GM12878 (cell line): ENCODE measurements at regions not wholly inside any gene's neighbourhood (a gene's known extent, or its start where the extent isn't known, plus 50 kb on each side); places are given as distances from the start of the nearest gene placed in this dataset.

Experiments
- ATAC-seq: fragments of 200-7000 bp; cut with Tn5 transposase; 3 replicates; pipeline ENCODE4 v1.9.1; 2020; ENCODE audit warnings: mild to moderate bottlenecking, moderate library complexity
- BruUV-seq: library from RNA; stranded (reverse); fragments of 400-500 nt; replicated peaks from 2 replicates; lab custom pipeline; 2021; lab: Mats Ljungman, UMichigan
- CTCF ChIA-PET: fragments of 300-600 bp; sonication (Branson Sonifier 250); formaldehyde crosslinking; extraction: SDS; loops from one replicate; lab custom pipeline; 2021; ENCODE audit warnings: inconsistent platforms; lab: Yijun Ruan, JAX
- POLR2A ChIA-PET: fragments of 350-600 bp; formaldehyde crosslinking; extraction: SDS; loops from one replicate; lab custom pipeline; 2021; ENCODE audit warnings: inconsistent platforms; lab: Charles Lee
- RAD21 ChIA-PET: fragments of 300-600 bp; sonication (Branson Sonifier 250); formaldehyde crosslinking; loops from one replicate; lab custom pipeline; 2023; ENCODE audit warnings: antibody characterized with exemption; ENCODE audit not compliant: unreplicated experiment; lab: Charles Lee
- SMC1A ChIA-PET: fragments of 300-600 bp; sonication (Branson Sonifier 250); formaldehyde crosslinking; loops from one replicate; lab custom pipeline; 2023; ENCODE audit not compliant: unreplicated experiment, uncharacterized antibody; lab: Charles Lee
- DNase-seq: peaks from one replicate; pipeline ENCODE4 v3.0.0-alpha.2; 2011; ENCODE audit warnings: low read depth, low spot score
- FAIRE-seq: peaks from 3 replicates; lab custom pipeline; 2011; peaks lifted over from hg19 to GRCh38; lab: Jason Lieb, UNC
- H2AFZ ChIP-seq: 2 replicates; pipeline ENCODE4 v1.6.0; 2011; ENCODE audit warnings: low read depth, low read length, control low read depth; ENCODE audit not compliant: control insufficient read depth
- H3K27ac ChIP-seq: 2 replicates; pipeline ENCODE4 v1.5.1; 2011; ENCODE audit warnings: control low read depth; ENCODE audit not compliant: control insufficient read depth, insufficient read depth
- H3K27me3 ChIP-seq, 2 experiments: replicated peaks in 1 of 2; 2 replicates each; pipeline versions ENCODE4 v1.6.0 to v1.6.1; 2011; ENCODE audit warnings: low read length in 1 of 2; ENCODE audit not compliant: control insufficient read depth in 2 of 2, insufficient read depth in 2 of 2
- H3K36me3 ChIP-seq, 2 experiments: 2 replicates each; pipeline ENCODE4 v1.5.1; 2011; ENCODE audit warnings: low read length in 1 of 2; ENCODE audit not compliant: control insufficient read depth in 2 of 2, insufficient read depth in 2 of 2
- H3K4me1 ChIP-seq: 2 replicates; pipeline ENCODE4 v1.6.1; 2011; ENCODE audit warnings: mild to moderate bottlenecking, low read length, moderate library complexity, mixed read lengths; ENCODE audit not compliant: control insufficient read depth, insufficient read depth
- H3K4me2 ChIP-seq: 2 replicates; pipeline ENCODE4 v1.6.0; 2011; ENCODE audit warnings: control low read depth; ENCODE audit not compliant: control insufficient read depth, insufficient read depth
- H3K4me3 ChIP-seq: fragments of 200-600 bp; sonication (generic); 2 replicates; pipeline ENCODE4 v1.5.1; 2016
- H3K79me2 ChIP-seq: 2 replicates; pipeline ENCODE4 v1.6.0; 2011; ENCODE audit warnings: low read length; ENCODE audit not compliant: control insufficient read depth, insufficient read depth
- H3K9ac ChIP-seq: 2 replicates; pipeline ENCODE4 v1.8.0; 2011; ENCODE audit warnings: low read length, control low read depth, mixed read lengths; ENCODE audit not compliant: control insufficient read depth, insufficient read depth
- H3K9me3 ChIP-seq: replicated peaks from 3 replicates; pipeline ENCODE4 v1.5.1; 2011; ENCODE audit warnings: mild to moderate bottlenecking, low read length; ENCODE audit not compliant: control insufficient read depth, insufficient read depth
- H4K20me1 ChIP-seq: 2 replicates; pipeline ENCODE4 v1.6.0; 2011; ENCODE audit not compliant: control insufficient read depth, insufficient read depth
- BHLHE40 ChIP-seq, 2 experiments: fragments of 450-650 bp in 1 of 2; IDR thresholded peaks; 2 replicates each; pipeline ENCODE4 v1.6.1; 2011 to 2017; ENCODE audit warnings: low read depth in 2 of 2, borderline replicate concordance in 1 of 2, improper control_type of control experiment in 1 of 2, low read length in 1 of 2, mild to moderate bottlenecking in 1 of 2
- CHD2 ChIP-seq: IDR thresholded peaks from 2 replicates; pipeline ENCODE4 v1.6.1; 2011; ENCODE audit warnings: low read depth, low read length, improper control_type of control experiment, borderline replicate concordance
- EP300 ChIP-seq, 2 experiments: fragments of 150-350 bp in 1 of 2; IDR thresholded peaks; 2 replicates each; pipeline ENCODE4 v1.6.1; 2011 to 2012; ENCODE audit warnings: low read depth in 2 of 2, low read length in 2 of 2, borderline replicate concordance in 1 of 2, improper control_type of control experiment in 1 of 2, inconsistent platforms in 1 of 2; ENCODE audit not compliant: control insufficient read depth in 1 of 2
- ESRRA ChIP-seq: IDR thresholded peaks from 2 replicates; pipeline ENCODE4 v1.6.1; 2012; ENCODE audit warnings: mild to moderate bottlenecking, low read length, improper control_type of control experiment
- MTA3 ChIP-seq: IDR thresholded peaks from 2 replicates; pipeline ENCODE4 v1.6.1; 2012; ENCODE audit warnings: low read length, inconsistent platforms, borderline replicate concordance
- MYB ChIP-seq: fragments of 150-350 bp; IDR thresholded peaks from 2 replicates; pipeline ENCODE4 v1.6.1; 2014; ENCODE audit warnings: mild to moderate bottlenecking, low read depth, low read length, borderline replicate concordance
- NR2C1 ChIP-seq: fragments of 450-650 bp; IDR thresholded peaks from 2 replicates; pipeline ENCODE4 v1.6.1; 2017; ENCODE audit warnings: antibody characterized with exemption, mild to moderate bottlenecking, moderate library complexity
- PAX5 ChIP-seq: IDR thresholded peaks from 2 replicates; pipeline ENCODE4 v1.6.1; 2011; ENCODE audit warnings: low read depth, low read length, borderline replicate concordance
- RAD51 ChIP-seq: fragments of 450-650 bp; IDR thresholded peaks from 2 replicates; pipeline ENCODE4 v1.6.1; 2016; ENCODE audit warnings: moderate library complexity, mild to moderate bottlenecking, inconsistent platforms
- RELB ChIP-seq: fragments of 450-650 bp; IDR thresholded peaks from 2 replicates; pipeline ENCODE4 v1.6.1; 2017; ENCODE audit warnings: low read depth, mild to moderate bottlenecking, moderate library complexity
- RFX5 ChIP-seq: IDR thresholded peaks from 2 replicates; pipeline ENCODE4 v1.6.1; 2011; ENCODE audit warnings: low read depth, low read length, improper control_type of control experiment
- SMAD1 ChIP-seq: fragments of 450-650 bp; IDR thresholded peaks from 2 replicates; pipeline ENCODE4 v1.6.1; 2018; ENCODE audit warnings: mild to moderate bottlenecking, low read depth; ENCODE audit not compliant: partially characterized antibody
- SMARCA5 ChIP-seq: fragments of 450-650 bp; IDR thresholded peaks from 2 replicates; pipeline ENCODE4 v1.6.1; 2017; ENCODE audit warnings: mild to moderate bottlenecking
- SPI1 ChIP-seq: IDR thresholded peaks from 2 replicates; pipeline ENCODE4 v1.6.1; 2011; ENCODE audit warnings: low read depth, mild to moderate bottlenecking, low read length, moderate library complexity, borderline replicate concordance; ENCODE audit not compliant: insufficient read depth
- TCF3 ChIP-seq: IDR thresholded peaks from 2 replicates; pipeline ENCODE4 v1.6.1; 2012; ENCODE audit warnings: low read depth, mild to moderate bottlenecking, low read length, borderline replicate concordance; ENCODE audit not compliant: insufficient read depth
- in situ Hi-C: fragments of 300-500 bp; cut with MboI; formaldehyde crosslinking; loops from 9 replicates; pipeline ENCODE4 v1.14.3; 2018; ENCODE audit warnings: mixed read lengths
- intact Hi-C: fragments of 100-400 bp; cut with micrococcal nuclease; formaldehyde crosslinking; loops from one replicate; pipeline ENCODE4 v1.14.2; 2022; ENCODE audit not compliant: unreplicated experiment

- no peak for TF ChIP-seq CHD2
Observed at GRCh38 chr1:59066236-59066635, 230.7 kb upstream of the FGGY start (continued).

- Histone ChIP-seq H3K4me2 (no peak overlapping the region), H4K20me1 (no peaks in the 10 kb centered on the region), H3K9me3 (no peaks in the 10 kb centered on the region), H3K79me2 (no peaks in the 10 kb centered on the region), H2AFZ (peak overlapping the region; percentile 81; the same call in 1 of the 2 replicates), H3K36me3 (no peaks in the 10 kb centered on the region), H3K27ac (no peak overlapping the region), H3K27me3 (no peaks in the 10 kb centered on the region), H3K4me1 (peaks cover 14% of the 10 kb centered on the region), H3K4me3 (no peak overlapping the region), H3K9ac (no peak overlapping the region)
- ChIA-PET RAD21 (interaction anchor here (1.0 to 1.2 kb wide), 3 partner anchors 24 to 58 kb away, joined by 3 to 5 read pairs (median 4); no protein-coding TSS in a partner anchor), CTCF (interaction anchor here (0.7 to 1.3 kb wide), 4 partner anchors 10 to 285 kb away, joined by 3 to 6 read pairs (median 3); no protein-coding TSS in a partner anchor), SMC1A (interaction anchor here (0.6 to 2.9 kb wide), 9 partner anchors 8 to 98 kb away, joined by 3 to 12 read pairs (median 3); no protein-coding TSS in a partner anchor), POLR2A (interaction anchor here (0.6 to 1.1 kb wide), 3 partner anchors 8 to 228 kb away, joined by 3 read pairs; no protein-coding TSS in a partner anchor)
- ATAC-seq: no peak
- no peak for TF ChIP-seq SPI1
- TF ChIP-seq PAX5: no peak
- no peak for TF ChIP-seq ESRRA
- TF ChIP-seq BHLHE40 (IDR thresholded peaks at IDR 0.05; ENCODE audit: borderline replicate concordance in 1 of 2, low read depth in 2 of 2, low read length in 1 of 2): no peak
- TF ChIP-seq RELB: no peak
- TF ChIP-seq TCF3: no peak
- no peak for TF ChIP-seq MTA3
- TF ChIP-seq EP300 (IDR thresholded peaks at IDR 0.05; ENCODE audit: borderline replicate concordance in 1 of 2, control insufficient read depth in 1 of 2, low read depth in 2 of 2, low read length in 2 of 2): no peak
- no peak for TF ChIP-seq MYB
- TF ChIP-seq RFX5: no peak
- TF ChIP-seq RAD51: no peak
- TF ChIP-seq SMAD1: no peak
- TF ChIP-seq NR2C1: no peak
- no peak for TF ChIP-seq SMARCA5
- intact Hi-C loops (no loop called here), in situ Hi-C loops (no loop called here)
- no peak for FAIRE-seq
- no TSS peak for BruUV-seq
- no peak for DNase-seq
Observed at GRCh38 chr1:59070610-59071009, 226.3 kb upstream of the FGGY start.
